Caco-2 (cell line): ENCODE measurements at regions not wholly inside any gene's neighbourhood (a gene's known extent, or its start where the extent isn't known, plus 50 kb on each side); places are given as distances from the start of the nearest gene placed in this dataset.

Experiments
- BruUV-seq: library from RNA; stranded (reverse); fragments of 400-500 nt; replicated peaks from 2 replicates; lab custom pipeline; 2021; lab: Mats Ljungman, UMichigan
- CTCF ChIA-PET: fragments of 300-600 bp; sonication (Branson Sonifier 250); formaldehyde crosslinking; loops from one replicate; lab custom pipeline; 2022; ENCODE audit warnings: antibody characterized with exemption; lab: Charles Lee
- POLR2A ChIA-PET: fragments of 300-600 bp; sonication (Branson Sonifier 250); formaldehyde crosslinking; loops from one replicate; lab custom pipeline; 2022; ENCODE audit warnings: antibody characterized with exemption; lab: Charles Lee
- DNase-seq, 2 experiments: peaks; one replicate each; pipeline versions ENCODE4 v3.0.0 to v3.0.0-alpha.2; 2020 to 2022
- H3K27me3 ChIP-seq: replicated peaks from 2 replicates; pipeline ENCODE4 v1.6.0; 2011; ENCODE audit warnings: low read length; ENCODE audit not compliant: control insufficient read depth, insufficient read depth
- H3K36me3 ChIP-seq: 2 replicates; pipeline ENCODE4 v1.5.1; 2011; ENCODE audit warnings: low read length; ENCODE audit not compliant: control insufficient read depth, insufficient read depth
- H3K4me1 ChIP-seq: fragments of 250-450 bp; sonication (Bioruptor Pico); 2 replicates; pipeline ENCODE4 v1.5.1; 2020; ENCODE audit warnings: mild to moderate bottlenecking
- H3K4me3 ChIP-seq: 2 replicates; pipeline ENCODE4 v1.5.1; 2011; ENCODE audit warnings: low read depth, mild to moderate bottlenecking, control low read depth, low read length
- H3K9me3 ChIP-seq: fragments of 250-450 bp; sonication (Bioruptor Pico); 2 replicates; pipeline ENCODE4 v1.5.1; 2020; ENCODE audit warnings: mild to moderate bottlenecking, moderate library complexity
- H3K27ac Mint-ChIP-seq: one replicate; pipeline ENCODE4 v1.8.0; 2022; ENCODE audit warnings: mixed read lengths; ENCODE audit not compliant: unreplicated experiment
- H3K27me3 Mint-ChIP-seq: one replicate; pipeline ENCODE4 v1.8.0; 2022; ENCODE audit warnings: mixed read lengths; ENCODE audit not compliant: insufficient read depth, unreplicated experiment
- H3K36me3 Mint-ChIP-seq: one replicate; pipeline ENCODE4 v1.8.0; 2022; ENCODE audit warnings: mild to moderate bottlenecking, mixed read lengths; ENCODE audit not compliant: insufficient read depth, unreplicated experiment
- H3K4me1 Mint-ChIP-seq: one replicate; pipeline ENCODE4 v1.8.0; 2022; ENCODE audit warnings: low read depth, mixed read lengths; ENCODE audit not compliant: unreplicated experiment
- H3K4me3 Mint-ChIP-seq: one replicate; pipeline ENCODE4 v1.8.0; 2022; ENCODE audit warnings: mild to moderate bottlenecking, moderate library complexity, mixed read lengths; ENCODE audit not compliant: unreplicated experiment
- H3K9me3 Mint-ChIP-seq: one replicate; pipeline ENCODE4 v1.8.0; 2022; ENCODE audit warnings: mixed read lengths; ENCODE audit not compliant: unreplicated experiment
- CTCF ChIP-seq, 2 experiments: fragments of 200-600 bp in 1 of 2; IDR thresholded peaks; 1 replicate in 1 of 2; 2 replicates in 1 of 2; pipeline versions ENCODE4 v1.5.1 to v1.8.0; 2011 to 2022; ENCODE audit warnings: antibody characterized with exemption in 1 of 2, control low read depth in 1 of 2, inconsistent platforms in 1 of 2, low read depth in 1 of 2, low read length in 1 of 2, mild to moderate bottlenecking in 1 of 2, moderate library complexity in 1 of 2; ENCODE audit not compliant: insufficient read depth in 1 of 2, severe bottlenecking in 1 of 2, unreplicated experiment in 1 of 2
- intact Hi-C: fragments of 100-400 bp; cut with micrococcal nuclease; formaldehyde crosslinking; loops from one replicate; pipeline ENCODE4 v1.10.0; 2022; ENCODE audit not compliant: unreplicated experiment

GRCh38 chr5:2686321-2687124 lies 65.0 kb downstream of the IRX2 start:
- Mint-ChIP-seq H3K27ac (no peak overlapping the region), H3K4me3 (no peak overlapping the region), H3K27me3 (peaks cover 14% of the 10 kb centered on the region), H3K36me3 (no peaks in the 10 kb centered on the region), H3K9me3 (peaks cover 8% of the 10 kb centered on the region), H3K4me1 (no peaks in the 10 kb centered on the region)
- Histone ChIP-seq H3K4me3 (no peak overlapping the region), H3K36me3 (no peaks in the 10 kb centered on the region), H3K27me3 (no peaks in the 10 kb centered on the region; the same call in 1 of the 2 replicates), H3K9me3 (no peaks in the 10 kb centered on the region), H3K4me1 (no peaks in the 10 kb centered on the region)
- no peak for DNase-seq
- no TSS peak for BruUV-seq
- intact Hi-C loops: no loop called here
- ChIA-PET CTCF (no interaction called here), POLR2A (no interaction called here)
- TF ChIP-seq CTCF (IDR thresholded peaks at IDR 0.05; ENCODE audit: insufficient read depth in 1 of 2, low read depth in 1 of 2, low read length in 1 of 2, severe bottlenecking in 1 of 2, unreplicated experiment in 1 of 2): no peak

GRCh38 chr5:2685651-2686272 lies 65.7 kb downstream of the IRX2 start:
- Histone ChIP-seq H3K4me1 (no peaks in the 10 kb centered on the region), H3K4me3 (no peak overlapping the region), H3K9me3 (no peaks in the 10 kb centered on the region), H3K36me3 (no peaks in the 10 kb centered on the region), H3K27me3 (no peaks in the 10 kb centered on the region; the same call in 1 of the 2 replicates)
- H3K4me1 Mint-ChIP-seq: no peaks in the 10 kb centered on the region
- H3K4me3 Mint-ChIP-seq: no peak overlapping the region
- ChIA-PET CTCF (no interaction called here), POLR2A (no interaction called here)
- no peaks in the 10 kb centered on the region for H3K36me3 Mint-ChIP-seq
- peaks cover under 1% of the 10 kb centered on the region for H3K9me3 Mint-ChIP-seq
- no peak overlapping the region for H3K27ac Mint-ChIP-seq
- H3K27me3 Mint-ChIP-seq: peaks cover 18% of the 10 kb centered on the region
- intact Hi-C loops: no loop called here
- TF ChIP-seq CTCF (IDR thresholded peaks at IDR 0.05; ENCODE audit: insufficient read depth in 1 of 2, low read depth in 1 of 2, low read length in 1 of 2, severe bottlenecking in 1 of 2, unreplicated experiment in 1 of 2): no peak
- BruUV-seq: no TSS peak
- no peak for DNase-seq

DNA sequence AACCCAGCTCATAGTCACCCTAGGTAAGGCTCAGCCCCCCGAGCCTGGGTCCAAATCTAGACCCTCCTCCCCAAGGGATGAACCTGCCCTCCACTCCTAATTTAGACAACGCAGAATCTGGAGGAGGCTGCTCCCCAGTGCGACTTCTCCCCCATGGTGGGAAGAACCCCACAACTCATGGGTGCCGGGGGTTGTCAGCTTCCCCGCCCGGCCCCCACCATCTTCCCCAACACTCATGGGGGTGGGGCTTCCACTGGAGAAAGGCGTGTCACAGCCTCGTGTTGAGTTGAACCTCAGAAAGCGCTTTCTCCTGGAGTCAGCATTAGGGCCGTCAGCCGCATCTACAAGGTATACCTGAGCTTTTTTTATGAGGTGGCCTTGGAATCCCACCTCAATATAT lies 66.9 kb downstream of the IRX2 start:
- no peaks in the 10 kb centered on the region for H3K4me1 Mint-ChIP-seq
- Histone ChIP-seq H3K36me3 (no peaks in the 10 kb centered on the region), H3K4me1 (no peaks in the 10 kb centered on the region), H3K4me3 (no peak overlapping the region), H3K27me3 (no peaks in the 10 kb centered on the region; the same call in 1 of the 2 replicates), H3K9me3 (no peaks in the 10 kb centered on the region)
- peaks cover 21% of the 10 kb centered on the region for H3K27me3 Mint-ChIP-seq
- DNase-seq: no peak
- intact Hi-C loops: no loop called here
- no peak overlapping the region for H3K27ac Mint-ChIP-seq
- no peak for TF ChIP-seq CTCF (IDR thresholded peaks at IDR 0.05; ENCODE audit: insufficient read depth in 1 of 2, low read depth in 1 of 2, low read length in 1 of 2, severe bottlenecking in 1 of 2, unreplicated experiment in 1 of 2)
- BruUV-seq: no TSS peak
- H3K9me3 Mint-ChIP-seq: no peaks in the 10 kb centered on the region
- H3K4me3 Mint-ChIP-seq: no peak overlapping the region
- ChIA-PET POLR2A (no interaction called here), CTCF (no interaction called here)
- H3K36me3 Mint-ChIP-seq: no peaks in the 10 kb centered on the region
